HG02943 (cell line): ENCODE measurements at regions not wholly inside any gene's neighbourhood (a gene's known extent, or its start where the extent isn't known, plus 50 kb on each side); places are given as distances from the start of the nearest gene placed in this dataset.

ENCODE experiments used
- ATAC-seq: cut with Tn5 transposase; IDR thresholded peaks from one replicate; pipeline ENCODE4 v1.9.1; 2021; ENCODE audit warnings: mild to moderate bottlenecking, low read depth, moderate library complexity; ENCODE audit not compliant: unreplicated experiment

- no peak for ATAC-seq
Measured at GRCh38 chr21:31570824-31571566, 88.5 kb upstream of the SOD1 start.

- ATAC-seq: no peak
Measured at GRCh38 chr21:31566611-31567010, 92.9 kb upstream of the SOD1 start.

- no peak for ATAC-seq
Measured at GRCh38 chr21:31566064-31566463, 93.4 kb upstream of the SOD1 start.

- no peak for ATAC-seq
Measured at GRCh38 chr21:31564439-31564838, 95.1 kb upstream of the SOD1 start.

GRCh38 chr21:31560479-31560878 is 99.0 kb upstream of the SOD1 start:
- ATAC-seq: no peak

GRCh38 chr21:31559368-31560119 is 99.9 kb upstream of the SOD1 start:
- peak; percentile 83 for ATAC-seq

GRCh38 chr21:31558962-31559367 is 100.5 kb upstream of the SOD1 start:
- peak; percentile 86 for ATAC-seq

- ATAC-seq: peak; percentile 19
Measured at GRCh38 chr21:31558189-31558961, 101.1 kb upstream of the SOD1 start.

- no peak for ATAC-seq
Measured at GRCh38 chr21:31557421-31558188, 101.9 kb upstream of the SOD1 start.

- no peak for ATAC-seq
Measured at GRCh38 chr21:31556662-31557061, 102.8 kb upstream of the SOD1 start.

- ATAC-seq: no peak
Measured at GRCh38 chr21:31555741-31556191, 103.7 kb upstream of the SOD1 start.

- ATAC-seq: no peak
Measured at GRCh38 chr21:31554511-31555022, 104.9 kb upstream of the SOD1 start.

GRCh38 chr21:31553926-31554325 is 105.6 kb upstream of the SOD1 start:
- no peak for ATAC-seq

GRCh38 chr21:31553461-31553860 is 106.0 kb upstream of the SOD1 start:
- ATAC-seq: no peak

GRCh38 chr21:31552826-31553225 is 106.7 kb upstream of the SOD1 start:
- ATAC-seq: no peak

- ATAC-seq: no peak
Measured at GRCh38 chr21:31550070-31550469, 109.4 kb upstream of the SOD1 start.

GRCh38 chr21:31548688-31549087 is 110.8 kb upstream of the SOD1 start:
- ATAC-seq: no peak

GRCh38 chr21:31546443-31547170 is 112.9 kb upstream of the SOD1 start:
- ATAC-seq: no peak

GRCh38 chr21:31545036-31545435 is 114.5 kb upstream of the SOD1 start:
- no peak for ATAC-seq

- no peak for ATAC-seq
Measured at GRCh38 chr21:31543191-31543590, 116.3 kb upstream of the SOD1 start.
